Neural progenitor cell (in vitro differentiated cells): ENCODE measurements at regions not wholly inside any gene's neighbourhood (a gene's known extent, or its start where the extent isn't known, plus 50 kb on each side); places are given as distances from the start of the nearest gene placed in this dataset.
"Not testable (repeated sequence)": the region's sequence is repeated elsewhere in the genome, so short reads cannot be mapped to it uniquely, and the experiment has no call there.

Experiments
- DNase-seq: peaks from one replicate; pipeline ENCODE4 v3.0.0-alpha.2; 2016; ENCODE audit warnings: low spot score
- H2AFZ ChIP-seq: fragments of 200-600 bp; sonication (generic); replicated peaks from 2 replicates; pipeline ENCODE4 v1.6.1; 2016; ENCODE audit warnings: antibody characterized with exemption
- H3F3A ChIP-seq: fragments of 200-600 bp; sonication (generic); 2 replicates; pipeline ENCODE4 v1.6.1; 2016; ENCODE audit warnings: antibody characterized with exemption, low read depth
- H3K27ac ChIP-seq: fragments of 200-600 bp; sonication (generic); 2 replicates; pipeline ENCODE4 v1.5.1; 2016; ENCODE audit warnings: mild to moderate bottlenecking
- H3K27me3 ChIP-seq: fragments of 200-600 bp; sonication (generic); 2 replicates; pipeline ENCODE4 v1.6.1; 2016; ENCODE audit warnings: mild to moderate bottlenecking, moderate library complexity
- H3K36me3 ChIP-seq: fragments of 200-600 bp; sonication (generic); 2 replicates; pipeline ENCODE4 v1.5.1; 2016
- H3K4me1 ChIP-seq: fragments of 200-600 bp; sonication (generic); 2 replicates; pipeline ENCODE4 v1.6.1; 2016; ENCODE audit warnings: mixed run types
- H3K4me2 ChIP-seq: fragments of 200-600 bp; sonication (generic); 2 replicates; pipeline ENCODE4 v1.6.1; 2016
- H3K4me3 ChIP-seq: fragments of 200-600 bp; sonication (generic); 2 replicates; pipeline ENCODE4 v1.5.1; 2016
- H3K79me2 ChIP-seq: fragments of 200-600 bp; sonication (generic); 2 replicates; pipeline ENCODE4 v1.6.1; 2016; ENCODE audit warnings: low read depth
- H3K9ac ChIP-seq: fragments of 200-600 bp; sonication (generic); 2 replicates; pipeline ENCODE4 v1.6.1; 2016
- H3K9me3 ChIP-seq: fragments of 200-600 bp; sonication (generic); 2 replicates; pipeline ENCODE4 v1.5.1; 2016; ENCODE audit warnings: low read depth
- H4K20me1 ChIP-seq: fragments of 200-600 bp; sonication (generic); 2 replicates; pipeline ENCODE4 v1.6.1; 2016; ENCODE audit warnings: low read depth
- H3K27ac Mint-ChIP-seq: 3 replicates; pipeline ENCODE4 v1.8.0; 2021; ENCODE audit warnings: mixed read lengths
- H3K27me3 Mint-ChIP-seq: 2 replicates; pipeline ENCODE4 v1.8.0; 2022; ENCODE audit warnings: low read depth, mild to moderate bottlenecking, inconsistent platforms, moderate library complexity, mixed read lengths; ENCODE audit not compliant: insufficient read depth
- H3K36me3 Mint-ChIP-seq: 3 replicates; pipeline ENCODE4 v1.8.0; 2021; ENCODE audit warnings: mixed read lengths
- H3K4me1 Mint-ChIP-seq: 3 replicates; pipeline ENCODE4 v1.8.0; 2021; ENCODE audit warnings: mixed read lengths
- H3K4me3 Mint-ChIP-seq: 3 replicates; pipeline ENCODE4 v1.8.0; 2021; ENCODE audit warnings: mild to moderate bottlenecking, moderate library complexity, mixed read lengths
- H3K9me3 Mint-ChIP-seq: 3 replicates; pipeline ENCODE4 v1.8.0; 2020; ENCODE audit warnings: mixed read lengths
- CTCF ChIP-seq: fragments of 200-600 bp; sonication (generic); IDR thresholded peaks from 2 replicates; pipeline ENCODE4 v1.5.1; 2017; ENCODE audit warnings: antibody characterized with exemption, mild to moderate bottlenecking
- EZH2 ChIP-seq: fragments of 200-600 bp; sonication (generic); IDR thresholded peaks from 2 replicates; pipeline ENCODE4 v1.6.1; 2017; ENCODE audit warnings: antibody characterized with exemption, mild to moderate bottlenecking, moderate library complexity
- EZH2phosphoT487 ChIP-seq: fragments of 200-600 bp; sonication (generic); IDR thresholded peaks from 2 replicates; pipeline ENCODE4 v1.6.1; 2017; ENCODE audit warnings: antibody characterized with exemption

GRCh38 chr11:22115470-22116029, 77.3 kb upstream of the ANO5 start:
- Mint-ChIP-seq H3K36me3 (no peaks in the 10 kb centered on the region), H3K27ac (no peak overlapping the region), H3K9me3 (peaks cover 2% of the 10 kb centered on the region), H3K4me3 (no peak overlapping the region), H3K4me1 (no peaks in the 10 kb centered on the region), H3K27me3 (no peaks in the 10 kb centered on the region)
- no peaks in the 10 kb centered on the region for H3K27me3 ChIP-seq
- H4K20me1 ChIP-seq: no peaks in the 10 kb centered on the region
- H3K9me3 ChIP-seq: no peaks in the 10 kb centered on the region
- H3K4me1 ChIP-seq: no peaks in the 10 kb centered on the region
- no peak overlapping the region for H3K4me2 ChIP-seq
- no peak overlapping the region for H3K4me3 ChIP-seq
- H3K27ac ChIP-seq: no peak overlapping the region
- no peak overlapping the region for H3K9ac ChIP-seq
- H3F3A ChIP-seq: no peaks in the 10 kb centered on the region
- no peaks in the 10 kb centered on the region for H3K79me2 ChIP-seq
- H2AFZ ChIP-seq: no peak overlapping the region
- H3K36me3 ChIP-seq: no peaks in the 10 kb centered on the region
- TF ChIP-seq CTCF: no peak
- no peak for DNase-seq

GRCh38 chr11:22127981-22128380, 64.9 kb upstream of the ANO5 start:
- H4K20me1 ChIP-seq, H3K36me3 Mint-ChIP-seq, H3K27ac Mint-ChIP-seq, H3K27me3 Mint-ChIP-seq, DNase-seq, H3K27ac ChIP-seq, H3K4me1 Mint-ChIP-seq, H3K4me3 ChIP-seq, H3K9me3 ChIP-seq, H3K36me3 ChIP-seq, H3K4me2 ChIP-seq, H3K4me3 Mint-ChIP-seq, H3K79me2 ChIP-seq, H3K4me1 ChIP-seq, H3K27me3 ChIP-seq, H3K9ac ChIP-seq, H3F3A ChIP-seq, H2AFZ ChIP-seq: not testable (repeated sequence)
- H3K9me3 Mint-ChIP-seq: peaks cover 25% of the 10 kb centered on the region

DNA sequence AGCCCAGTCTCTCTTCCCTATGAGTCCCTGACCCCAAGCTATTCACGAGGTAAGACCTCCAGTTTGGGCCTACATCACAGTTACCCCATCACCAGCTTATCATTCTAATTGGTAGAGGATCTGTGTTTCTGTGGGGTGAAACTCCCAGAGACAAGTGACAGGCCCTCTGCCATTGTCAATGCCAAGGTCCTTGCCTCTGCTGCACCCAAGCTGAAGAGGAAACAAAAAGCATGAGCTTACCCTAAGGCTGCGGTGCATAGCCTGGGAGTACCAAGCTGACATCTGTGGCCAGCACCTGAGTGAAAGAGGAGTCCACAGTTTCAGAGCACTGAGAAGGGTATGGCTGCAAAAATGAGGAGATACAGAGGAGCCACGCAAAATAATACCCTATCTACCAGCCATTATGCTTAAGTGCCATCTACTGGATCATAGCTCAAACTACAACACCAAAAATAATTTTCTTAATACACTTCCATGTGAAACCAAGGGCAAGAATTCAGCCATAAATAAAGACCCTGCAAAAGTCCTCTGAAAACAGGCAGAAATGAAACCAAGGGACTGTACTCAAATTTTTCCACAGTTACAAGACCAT, 62.3 kb upstream of the ANO5 start:
- no peak overlapping the region for H3K9ac ChIP-seq
- no peaks in the 10 kb centered on the region for H3K36me3 ChIP-seq
- peak; percentile 25 for DNase-seq
- Mint-ChIP-seq H3K4me1 (no peaks in the 10 kb centered on the region), H3K9me3 (peaks cover 17% of the 10 kb centered on the region), H3K4me3 (no peak overlapping the region), H3K27ac (no peak overlapping the region), H3K27me3 (peaks cover 2% of the 10 kb centered on the region), H3K36me3 (no peaks in the 10 kb centered on the region)
- H3K27me3 ChIP-seq: no peaks in the 10 kb centered on the region
- no peak overlapping the region for H3K4me2 ChIP-seq
- H3K9me3 ChIP-seq: no peaks in the 10 kb centered on the region
- no peak overlapping the region for H3K4me3 ChIP-seq
- H4K20me1 ChIP-seq: no peaks in the 10 kb centered on the region
- no peak for TF ChIP-seq EZH2phosphoT487
- no peak for TF ChIP-seq EZH2
- peak; percentile 71 for TF ChIP-seq CTCF
- H3K27ac ChIP-seq: no peak overlapping the region
- no peaks in the 10 kb centered on the region for H3F3A ChIP-seq
- H3K4me1 ChIP-seq: no peaks in the 10 kb centered on the region
- H3K79me2 ChIP-seq: no peaks in the 10 kb centered on the region
- no peak overlapping the region for H2AFZ ChIP-seq

DNA sequence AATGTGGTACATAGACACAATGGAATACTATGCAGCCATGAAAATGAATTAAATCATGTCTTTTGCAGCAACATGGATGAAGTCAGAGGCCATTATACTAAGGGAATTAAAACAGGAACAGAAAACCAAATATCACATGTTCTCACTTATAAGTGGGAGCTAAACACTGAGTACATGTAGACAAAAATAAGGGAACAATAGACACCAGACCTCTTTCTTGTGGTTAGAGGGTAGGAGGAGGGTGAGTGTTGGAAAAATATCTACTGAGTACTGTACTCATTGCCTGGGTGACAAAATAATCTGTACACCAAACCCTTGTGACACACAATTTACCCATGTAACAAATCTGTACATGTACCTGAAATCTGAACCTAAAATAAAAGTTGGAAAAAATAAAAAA, 59.1 kb upstream of the ANO5 start:
- Histone ChIP-seq H3K9me3 (no peaks in the 10 kb centered on the region), H3K4me1 (no peaks in the 10 kb centered on the region), H2AFZ (no peak overlapping the region), H3K36me3 (no peaks in the 10 kb centered on the region), H3K4me2 (no peak overlapping the region), H3K79me2 (no peaks in the 10 kb centered on the region), H3K27me3 (no peaks in the 10 kb centered on the region), H3F3A (no peaks in the 10 kb centered on the region), H3K27ac (no peak overlapping the region), H4K20me1 (no peaks in the 10 kb centered on the region), H3K9ac (no peak overlapping the region), H3K4me3 (no peak overlapping the region)
- no peak for TF ChIP-seq EZH2
- TF ChIP-seq CTCF: no peak
- TF ChIP-seq EZH2phosphoT487: no peak
- Mint-ChIP-seq H3K36me3 (no peaks in the 10 kb centered on the region), H3K9me3 (peaks cover 4% of the 10 kb centered on the region), H3K4me3 (no peak overlapping the region), H3K27ac (no peak overlapping the region), H3K4me1 (no peaks in the 10 kb centered on the region), H3K27me3 (no peaks in the 10 kb centered on the region)
- no peak for DNase-seq
